ENCODE measurements at regions not wholly inside any gene's neighbourhood (a gene's known extent, or its start where the extent isn't known, plus 50 kb on each side); places are given as distances from the start of the nearest gene placed in this dataset.
A peak's percentile ranks its signal among the peaks of the same experiment; 100 is the strongest.

DNA sequence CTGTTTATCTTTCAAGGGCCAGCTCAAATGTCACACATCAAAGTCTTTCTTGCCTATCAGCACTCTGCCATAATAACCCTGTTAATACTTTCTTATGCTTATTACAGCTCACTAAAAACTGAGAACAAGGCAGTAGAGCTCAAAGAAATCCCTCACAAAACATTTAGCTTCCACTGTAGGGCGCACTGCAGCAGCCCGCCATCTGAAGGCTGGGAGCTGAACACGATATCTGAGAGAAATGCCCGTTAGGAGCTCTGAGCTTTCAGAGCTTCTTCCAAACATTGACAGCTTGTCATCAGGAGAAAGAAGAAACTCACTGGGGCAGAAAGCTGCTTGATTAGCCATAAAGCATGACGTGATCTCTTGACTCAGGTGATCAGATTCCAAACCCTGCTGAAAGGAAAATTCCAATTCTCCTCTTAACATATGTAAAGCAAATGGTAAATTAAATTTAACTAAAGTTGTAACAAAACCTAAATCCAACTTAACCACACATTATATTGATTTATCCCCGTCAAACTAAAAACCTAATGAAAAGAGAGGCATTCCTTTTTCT, 175.7 kb downstream of the C12orf50 start:
- Histone ChIP-seq H3K4me3 (ENCODE audit: low read depth, low read length) (no peak overlapping the region), H3K9me3 (ENCODE audit: control insufficient read depth, low read length) (no peaks in the 10 kb centered on the region), H3K36me3 (ENCODE audit: control insufficient read depth, insufficient read depth, low read length) (no peaks in the 10 kb centered on the region), H2AFZ (no peak overlapping the region), H3K4me2 (ENCODE audit: low read length) (no peak overlapping the region), H3K9ac (no peak overlapping the region), H3K79me2 (no peaks in the 10 kb centered on the region), H3K27me3 (ENCODE audit: control insufficient read depth, insufficient read depth, low read length) (no peaks in the 10 kb centered on the region), H3K4me1 (no peaks in the 10 kb centered on the region), H3K27ac (no peak overlapping the region)
- TF ChIP-seq, protein P1, sequence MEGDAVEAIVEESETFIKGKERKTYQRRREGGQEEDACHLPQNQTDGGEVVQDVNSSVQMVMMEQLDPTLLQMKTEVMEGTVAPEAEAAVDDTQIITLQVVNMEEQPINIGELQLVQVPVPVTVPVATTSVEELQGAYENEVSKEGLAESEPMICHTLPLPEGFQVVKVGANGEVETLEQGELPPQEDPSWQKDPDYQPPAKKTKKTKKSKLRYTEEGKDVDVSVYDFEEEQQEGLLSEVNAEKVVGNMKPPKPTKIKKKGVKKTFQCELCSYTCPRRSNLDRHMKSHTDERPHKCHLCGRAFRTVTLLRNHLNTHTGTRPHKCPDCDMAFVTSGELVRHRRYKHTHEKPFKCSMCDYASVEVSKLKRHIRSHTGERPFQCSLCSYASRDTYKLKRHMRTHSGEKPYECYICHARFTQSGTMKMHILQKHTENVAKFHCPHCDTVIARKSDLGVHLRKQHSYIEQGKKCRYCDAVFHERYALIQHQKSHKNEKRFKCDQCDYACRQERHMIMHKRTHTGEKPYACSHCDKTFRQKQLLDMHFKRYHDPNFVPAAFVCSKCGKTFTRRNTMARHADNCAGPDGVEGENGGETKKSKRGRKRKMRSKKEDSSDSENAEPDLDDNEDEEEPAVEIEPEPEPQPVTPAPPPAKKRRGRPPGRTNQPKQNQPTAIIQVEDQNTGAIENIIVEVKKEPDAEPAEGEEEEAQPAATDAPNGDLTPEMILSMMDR (IDR thresholded peaks at IDR 0.05) = no peak

DNA sequence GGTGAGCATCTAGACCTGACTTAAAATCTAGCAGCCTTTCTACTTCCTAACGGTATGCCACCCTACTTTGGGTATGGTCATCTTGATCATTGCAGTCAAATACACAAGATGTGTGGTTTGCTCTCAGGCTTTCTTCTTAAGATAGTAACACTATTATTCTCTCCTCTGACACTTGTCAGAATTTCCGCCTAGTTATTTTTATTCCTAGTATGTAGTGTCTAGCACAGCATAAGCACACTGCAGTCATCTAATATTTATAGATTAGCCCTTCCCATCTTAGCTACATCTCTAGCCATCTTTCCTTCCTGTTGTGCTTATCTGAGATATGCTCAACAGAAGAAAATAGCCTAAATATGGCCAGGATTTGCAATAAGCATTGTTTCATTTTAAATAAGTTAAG, 180.1 kb downstream of the C12orf50 start:
- H2AFZ ChIP-seq = no peak overlapping the region
- H3K9ac ChIP-seq = no peak overlapping the region
- no peak overlapping the region for H3K4me2 ChIP-seq (ENCODE audit: low read length)
- no peak overlapping the region for H3K27ac ChIP-seq
- H3K27me3 ChIP-seq (ENCODE audit: control insufficient read depth, insufficient read depth, low read length) = no peaks in the 10 kb centered on the region
- no peak overlapping the region for H3K4me3 ChIP-seq (ENCODE audit: low read depth, low read length)
- H3K79me2 ChIP-seq = no peaks in the 10 kb centered on the region
- TF ChIP-seq, protein P1 (IDR thresholded peaks at IDR 0.05) = no peak
- no peaks in the 10 kb centered on the region for H3K4me1 ChIP-seq
- H3K36me3 ChIP-seq (ENCODE audit: control insufficient read depth, insufficient read depth, low read length) = no peaks in the 10 kb centered on the region
- H3K9me3 ChIP-seq (ENCODE audit: control insufficient read depth, low read length) = no peaks in the 10 kb centered on the region

DNA sequence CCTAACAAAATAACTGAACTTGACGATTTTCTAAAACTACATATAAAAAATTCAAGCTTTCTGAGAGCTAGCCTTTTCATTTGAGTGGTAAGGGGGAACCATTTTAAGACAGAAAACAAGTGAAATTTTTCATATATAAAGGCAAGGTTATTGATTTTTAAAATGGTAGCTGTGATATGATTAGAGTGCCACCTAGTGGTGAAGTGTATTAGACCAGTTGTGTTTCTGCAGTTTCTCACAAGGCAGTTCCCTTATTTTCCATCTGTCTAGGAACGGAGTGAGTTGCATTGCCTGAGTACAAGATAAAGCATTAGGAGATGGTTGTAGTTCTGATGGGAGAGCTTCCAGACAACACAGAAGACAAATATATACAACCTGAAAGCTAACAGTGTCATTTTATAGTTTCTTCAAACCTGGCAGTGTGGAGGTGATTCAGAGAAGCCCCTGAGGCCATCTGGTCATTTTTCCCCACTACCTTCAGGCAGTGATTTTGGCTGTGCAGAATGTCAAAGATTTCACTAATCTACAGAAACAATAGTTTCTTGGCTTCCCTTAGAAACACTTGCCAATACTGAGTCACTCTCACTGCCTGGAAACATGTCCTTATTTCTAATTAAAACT, 180.8 kb downstream of the C12orf50 start:
- no peaks in the 10 kb centered on the region for H3K36me3 ChIP-seq (ENCODE audit: control insufficient read depth, insufficient read depth, low read length)
- H3K27ac ChIP-seq = no peak overlapping the region
- H3K27me3 ChIP-seq (ENCODE audit: control insufficient read depth, insufficient read depth, low read length) = no peaks in the 10 kb centered on the region
- no peaks in the 10 kb centered on the region for H3K79me2 ChIP-seq
- H3K4me3 ChIP-seq (ENCODE audit: low read depth, low read length) = no peak overlapping the region
- H3K4me1 ChIP-seq = no peaks in the 10 kb centered on the region
- H3K9me3 ChIP-seq (ENCODE audit: control insufficient read depth, low read length) = no peaks in the 10 kb centered on the region
- H3K4me2 ChIP-seq (ENCODE audit: low read length) = peak overlapping the region; percentile 1
- TF ChIP-seq, protein P1 (IDR thresholded peaks at IDR 0.05) = peak; percentile 92
- no peak overlapping the region for H3K9ac ChIP-seq
- no peak overlapping the region for H2AFZ ChIP-seq

DNA sequence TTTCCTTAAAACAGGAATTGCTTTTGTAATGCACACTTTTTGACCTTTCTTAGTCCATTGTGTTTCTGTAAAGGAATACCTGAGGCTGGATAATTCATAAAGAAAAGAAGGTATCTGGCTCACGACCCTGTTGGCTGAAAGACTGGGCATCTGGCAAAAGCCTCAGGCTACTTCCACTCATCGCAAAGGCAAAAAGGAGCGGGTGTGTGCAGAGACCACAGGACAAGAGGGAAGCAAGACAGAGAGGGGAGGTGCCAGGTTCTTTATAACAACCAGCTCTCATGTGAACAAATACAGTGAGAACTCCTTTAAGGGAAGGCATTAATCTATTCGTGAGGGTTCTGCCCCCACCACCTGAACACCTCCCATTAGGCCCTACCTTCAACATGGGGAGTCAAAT, 182.1 kb downstream of the C12orf50 start:
- no peaks in the 10 kb centered on the region for H3K4me1 ChIP-seq
- no peaks in the 10 kb centered on the region for H3K36me3 ChIP-seq (ENCODE audit: control insufficient read depth, insufficient read depth, low read length)
- H3K79me2 ChIP-seq = no peaks in the 10 kb centered on the region
- no peak overlapping the region for H3K9ac ChIP-seq
- H3K4me2 ChIP-seq (ENCODE audit: low read length) = no peak overlapping the region
- H3K27ac ChIP-seq = no peak overlapping the region
- TF ChIP-seq, protein P1 (IDR thresholded peaks at IDR 0.05) = no peak
- H3K27me3 ChIP-seq (ENCODE audit: control insufficient read depth, insufficient read depth, low read length) = no peaks in the 10 kb centered on the region
- H3K9me3 ChIP-seq (ENCODE audit: control insufficient read depth, low read length) = no peaks in the 10 kb centered on the region
- no peak overlapping the region for H3K4me3 ChIP-seq (ENCODE audit: low read depth, low read length)
- H2AFZ ChIP-seq = no peak overlapping the region

DNA sequence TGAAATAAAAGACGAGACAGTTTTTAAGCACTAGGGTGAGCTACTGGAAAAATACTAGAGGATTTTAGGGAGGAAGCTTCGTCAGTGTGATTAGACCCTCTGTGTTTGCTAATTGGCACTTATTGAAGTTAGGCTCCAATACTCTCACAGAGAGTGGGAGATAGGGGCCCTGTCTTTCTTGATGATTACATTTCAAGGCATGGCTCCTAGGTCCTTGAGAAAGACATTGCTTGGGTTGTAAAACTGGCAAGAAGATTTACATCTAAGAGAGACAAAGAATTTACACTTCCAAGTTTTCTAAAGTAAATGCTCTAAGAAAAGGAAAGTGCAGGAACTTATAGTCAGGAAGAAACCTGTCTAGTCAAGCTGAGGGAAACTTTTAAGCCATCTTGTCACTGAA, 183.2 kb downstream of the C12orf50 start:
- no peak overlapping the region for H3K4me2 ChIP-seq (ENCODE audit: low read length)
- H3K9ac ChIP-seq = no peak overlapping the region
- no peaks in the 10 kb centered on the region for H3K36me3 ChIP-seq (ENCODE audit: control insufficient read depth, insufficient read depth, low read length)
- TF ChIP-seq, protein P1 (IDR thresholded peaks at IDR 0.05) = no peak
- H3K27me3 ChIP-seq (ENCODE audit: control insufficient read depth, insufficient read depth, low read length) = no peaks in the 10 kb centered on the region
- no peak overlapping the region for H3K4me3 ChIP-seq (ENCODE audit: low read depth, low read length)
- no peaks in the 10 kb centered on the region for H3K79me2 ChIP-seq
- H2AFZ ChIP-seq = peak overlapping the region; percentile 12
- H3K9me3 ChIP-seq (ENCODE audit: control insufficient read depth, low read length) = no peaks in the 10 kb centered on the region
- H3K4me1 ChIP-seq = no peaks in the 10 kb centered on the region
- H3K27ac ChIP-seq = no peak overlapping the region

All from parathyroid adenoma (tissue), 2 donors.